ENCODE measurements at regions not wholly inside any gene's neighbourhood (a gene's known extent, or its start where the extent isn't known, plus 50 kb on each side); places are given as distances from the start of the nearest gene placed in this dataset.
A peak's percentile ranks its signal among the peaks of the same experiment; 100 is the strongest.
"Not testable (repeated sequence)": the region's sequence is repeated elsewhere in the genome, so short reads cannot be mapped to it uniquely, and the experiment has no call there.

- no peak for DNase-seq
Observed at GRCh38 chr9:104980039-104980654, 52.2 kb upstream of the ABCA1 start.

GRCh38 chr9:104981543-104982129 is 53.7 kb upstream of the ABCA1 start:
- no peak for DNase-seq

- no peak for DNase-seq
Observed at GRCh38 chr9:104982543-104982942, 54.6 kb upstream of the ABCA1 start.

- no peak for DNase-seq
Observed at GRCh38 chr9:104983491-104983890, 55.5 kb upstream of the ABCA1 start.

- no peak for DNase-seq
Observed at GRCh38 chr9:104984121-104984520, 56.2 kb upstream of the ABCA1 start.

- DNase-seq = no peak
Observed at GRCh38 chr9:104984542-104984941, 56.6 kb upstream of the ABCA1 start.

- DNase-seq = no peak
Observed at GRCh38 chr9:104984948-104985347, 57.0 kb upstream of the ABCA1 start.

GRCh38 chr9:104986096-104986495 is 58.1 kb upstream of the ABCA1 start:
- DNase-seq = no peak

GRCh38 chr9:104987743-104988142 is 59.8 kb upstream of the ABCA1 start:
- DNase-seq = no peak

GRCh38 chr9:104988539-104988938 is 60.6 kb upstream of the ABCA1 start:
- no peak for DNase-seq

- peak; percentile 84 for DNase-seq
Observed at GRCh38 chr9:104991144-104991953, 63.4 kb upstream of the ABCA1 start.

GRCh38 chr9:104992659-104993058 is 64.7 kb upstream of the ABCA1 start:
- DNase-seq = no peak

GRCh38 chr9:104993291-104993963 is 65.5 kb upstream of the ABCA1 start:
- DNase-seq = no peak

GRCh38 chr9:104997536-104997935 is 69.6 kb upstream of the ABCA1 start:
- no peak for DNase-seq

GRCh38 chr9:104999136-104999535 is 71.2 kb upstream of the ABCA1 start:
- DNase-seq = no peak

- DNase-seq = not testable (repeated sequence)
Observed at GRCh38 chr9:105000529-105000928, 72.6 kb upstream of the ABCA1 start.

- DNase-seq = no peak
Observed at GRCh38 chr9:105004466-105005090, 76.6 kb upstream of the ABCA1 start.

- no peak for DNase-seq
Observed at GRCh38 chr9:105005186-105005585, 77.2 kb upstream of the ABCA1 start.

- DNase-seq = no peak
Observed at GRCh38 chr9:105006514-105006913, 78.6 kb upstream of the ABCA1 start.

GRCh38 chr9:105007143-105007542 is 79.2 kb upstream of the ABCA1 start:
- no peak for DNase-seq

- DNase-seq = not testable (repeated sequence)
Observed at GRCh38 chr9:105010089-105010488, 82.1 kb upstream of the ABCA1 start.

- no peak for DNase-seq
Observed at GRCh38 chr9:105021917-105022316, 94.0 kb upstream of the ABCA1 start.

GRCh38 chr9:105022545-105022944 is 94.6 kb upstream of the ABCA1 start:
- DNase-seq = not testable (repeated sequence)

Data from activated CD4-positive, alpha-beta T cell treated with anti-CD3 and anti-CD28 coated beads, Interleukin-2, amount 50 U/mL, for 1 hour (primary cell).